ENCODE measurements at regions not wholly inside any gene's neighbourhood (a gene's known extent, or its start where the extent isn't known, plus 50 kb on each side); places are given as distances from the start of the nearest gene placed in this dataset.

- TF ChIP-seq CTCF (IDR thresholded peaks at IDR 0.05; ENCODE audit: low read depth, low read length, poor library complexity, severe bottlenecking) (no peak), EZH2phosphoT487 (IDR thresholded peaks at IDR 0.05; ENCODE audit: borderline replicate concordance, low read length) (no peak)
Measured at GRCh38 chr20:56710125-56710524, 81.0 kb downstream of the TFAP2C start.
